HG02623 (cell line): ENCODE measurements at regions not wholly inside any gene's neighbourhood (a gene's known extent, or its start where the extent isn't known, plus 50 kb on each side); places are given as distances from the start of the nearest gene placed in this dataset.

Experiments used
- ATAC-seq: cut with Tn5 transposase; IDR thresholded peaks from one replicate; pipeline ENCODE4 v1.9.1; 2021; ENCODE audit warnings: moderate library complexity; ENCODE audit not compliant: unreplicated experiment

DNA sequence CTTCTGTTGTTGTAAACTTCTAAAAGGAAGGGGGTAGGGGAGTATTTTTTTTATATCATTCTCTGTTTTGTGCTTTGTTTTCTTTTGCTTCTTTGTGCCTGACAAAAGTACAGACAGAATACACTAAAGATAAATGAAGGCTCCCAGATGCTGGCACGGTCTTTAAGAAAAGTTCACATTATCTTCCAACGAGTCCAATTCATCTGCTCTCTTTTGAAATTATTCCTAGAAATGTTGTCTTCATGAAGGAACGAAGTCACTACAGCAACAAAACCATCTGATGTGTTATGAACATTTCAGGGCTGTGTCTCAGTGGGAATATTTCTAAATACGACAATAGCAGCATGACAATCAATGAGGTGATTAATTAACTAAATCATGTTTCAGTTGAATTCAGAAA, 813.8 kb upstream of the HTR2C start:
- no peak for ATAC-seq

DNA sequence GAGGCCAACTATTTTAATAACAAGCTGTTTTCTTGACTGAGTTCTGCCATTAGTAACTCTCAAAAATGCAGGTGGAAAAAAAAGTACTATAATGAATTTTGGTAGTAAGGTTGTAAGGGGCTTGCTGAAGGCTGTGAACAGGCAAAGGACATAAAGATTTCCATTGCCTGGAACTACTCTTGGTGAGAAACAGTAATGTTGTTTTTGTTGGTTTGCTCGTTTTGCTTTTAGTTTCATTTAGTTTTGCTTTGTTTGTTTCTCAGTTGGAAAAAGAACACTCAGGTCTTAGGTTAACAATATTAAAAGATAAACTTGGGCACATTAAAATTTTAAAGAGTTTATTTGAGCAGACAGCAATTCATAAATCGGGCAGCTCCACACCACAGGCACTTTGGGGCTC, 824.5 kb upstream of the HTR2C start:
- ATAC-seq, result no peak

GRCh38 chrX:113747274-113747973, 836.5 kb upstream of the HTR2C start:
- peak; percentile 42 for ATAC-seq

DNA sequence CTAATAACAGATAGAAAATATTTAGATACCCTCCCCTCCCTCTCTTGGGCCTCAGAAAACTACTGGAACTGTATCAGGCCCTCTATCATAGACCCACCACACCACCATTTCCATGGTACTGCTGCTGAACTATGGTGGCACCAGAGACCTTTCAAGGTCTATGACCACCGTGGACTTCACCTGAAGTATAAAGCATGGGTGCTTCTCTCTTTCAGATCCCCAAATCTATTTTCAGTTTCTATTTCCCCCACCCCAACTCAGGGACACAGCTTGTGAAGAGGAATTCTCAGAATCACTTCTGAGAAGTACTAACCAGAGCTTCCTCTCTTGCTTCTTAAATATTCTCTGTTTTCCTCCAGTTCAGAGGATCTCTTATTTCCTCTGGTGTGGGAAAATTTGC, 840.8 kb upstream of the HTR2C start:
- ATAC-seq, result peak; percentile 57

DNA sequence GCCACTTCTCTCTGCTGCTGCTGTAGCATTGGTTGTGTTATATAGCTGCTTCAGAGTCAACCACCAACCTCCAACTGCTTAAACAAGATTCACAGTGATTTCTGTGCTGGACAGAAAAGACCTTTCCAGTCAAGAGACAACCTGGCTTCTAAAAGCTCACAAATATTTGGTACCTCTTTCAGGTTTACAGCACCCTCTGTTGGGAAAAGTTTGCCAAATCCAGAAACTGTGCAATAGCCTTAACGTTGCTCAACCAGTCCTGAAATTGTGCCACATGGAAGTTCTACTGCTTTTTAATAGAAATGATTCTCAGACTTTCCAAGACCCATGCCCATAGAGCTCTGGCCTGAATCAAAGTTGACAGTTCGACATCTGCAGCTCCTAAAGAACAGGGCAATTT, 842.1 kb upstream of the HTR2C start:
- ATAC-seq, result no peak

DNA sequence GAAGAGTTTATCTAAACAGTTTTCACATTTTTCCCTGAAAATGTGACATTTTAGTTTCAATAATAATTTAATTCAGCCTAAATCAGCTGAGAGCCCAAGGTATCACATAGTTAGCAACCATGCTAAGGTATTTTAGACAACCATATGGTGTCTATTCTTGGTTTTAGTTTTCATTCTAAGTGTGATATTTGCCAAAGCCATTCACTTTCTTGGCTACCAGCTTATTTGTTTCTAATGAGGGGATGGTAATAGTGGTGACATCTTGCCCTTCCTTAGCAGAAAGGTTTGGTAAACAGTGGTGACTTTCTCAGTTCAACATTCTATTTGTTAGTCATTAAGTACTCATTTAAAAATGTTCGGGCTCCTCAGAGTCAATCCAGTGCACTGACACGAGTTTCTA, 854.9 kb upstream of the HTR2C start:
- no peak for ATAC-seq

GRCh38 chrX:113726898-113727297, 857.0 kb upstream of the HTR2C start:
- no peak for ATAC-seq

DNA sequence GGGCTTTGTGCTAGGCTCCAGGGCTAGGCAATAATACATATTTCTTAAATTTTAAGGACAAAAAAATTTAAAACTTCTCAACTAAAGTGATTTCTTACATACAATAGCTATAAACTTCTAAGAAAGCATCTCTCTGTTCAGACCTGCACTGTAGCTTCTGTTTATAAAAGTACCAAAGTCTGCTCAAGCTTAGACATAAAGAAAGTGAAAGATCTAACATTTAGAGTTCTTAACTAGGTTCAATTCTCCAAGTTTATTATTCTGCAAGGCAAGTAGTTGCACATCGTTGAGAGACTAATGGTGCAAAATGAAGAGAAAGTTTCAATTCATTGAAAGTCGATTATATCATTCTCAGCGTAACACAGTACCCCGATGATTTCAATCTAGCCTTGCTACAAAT, 857.4 kb upstream of the HTR2C start:
- no peak for ATAC-seq

- no peak for ATAC-seq
These were observed 857.9 kb upstream of the HTR2C start for GRCh38 chrX:113726009-113726408.

DNA sequence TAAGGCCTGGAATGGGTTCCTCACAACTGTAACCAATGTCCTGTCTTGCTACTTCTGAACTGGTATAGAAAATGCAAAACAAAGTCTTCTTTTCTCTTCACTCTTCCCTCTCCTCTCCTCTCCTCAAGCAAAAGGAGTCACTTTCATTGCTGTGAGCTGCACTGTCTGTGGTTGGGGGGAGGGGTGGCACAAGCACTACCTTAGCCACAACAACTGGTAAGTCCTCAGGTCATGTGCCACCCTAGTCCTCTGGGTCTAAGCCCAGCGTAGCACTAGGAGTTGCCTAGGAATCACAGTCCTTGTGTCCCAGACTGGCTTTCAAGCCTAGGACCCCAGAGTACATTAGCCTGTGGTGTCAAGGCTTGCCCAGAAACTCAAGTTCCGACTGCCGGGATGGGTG, 859.3 kb upstream of the AMOT start:
- no peak for ATAC-seq

DNA sequence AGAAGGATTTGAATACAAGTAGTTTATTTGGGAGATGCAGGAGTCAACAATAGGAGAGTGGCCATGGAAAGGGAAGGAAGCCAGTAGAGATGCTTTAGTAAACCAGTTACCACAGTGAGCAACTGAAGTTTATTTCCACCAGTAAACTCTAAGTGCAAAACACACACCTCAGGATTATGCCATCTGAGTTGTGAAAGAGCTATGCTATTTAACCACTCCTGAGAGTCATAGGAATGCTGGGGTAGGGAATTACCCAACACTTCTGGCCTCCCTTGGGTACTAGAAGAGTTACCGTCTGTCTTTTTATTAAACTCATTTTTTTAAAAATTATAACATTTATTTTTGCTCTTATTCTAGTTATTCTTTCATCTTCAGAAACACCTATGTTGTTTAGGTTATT, 834.6 kb upstream of the AMOT start:
- no peak for ATAC-seq

DNA sequence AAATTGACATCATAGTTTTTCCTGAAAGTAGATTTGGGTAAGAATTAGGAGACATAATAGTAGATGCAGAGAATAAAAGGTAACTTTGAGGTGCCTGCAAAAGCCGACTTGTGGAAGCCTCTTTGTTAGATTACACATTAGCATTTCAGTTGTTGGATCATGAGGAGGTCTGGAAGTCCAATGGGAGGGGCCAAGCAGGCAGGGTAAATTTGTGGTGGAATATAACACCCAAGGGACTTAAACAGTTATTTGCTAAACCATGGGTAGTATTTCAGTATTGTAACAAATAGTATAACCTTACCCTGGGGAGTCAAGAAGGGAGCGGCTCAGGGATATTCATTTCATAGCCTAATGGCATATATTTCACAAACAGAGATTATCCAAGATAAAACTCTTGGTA, 810.7 kb upstream of the AMOT start:
- ATAC-seq, result no peak

DNA sequence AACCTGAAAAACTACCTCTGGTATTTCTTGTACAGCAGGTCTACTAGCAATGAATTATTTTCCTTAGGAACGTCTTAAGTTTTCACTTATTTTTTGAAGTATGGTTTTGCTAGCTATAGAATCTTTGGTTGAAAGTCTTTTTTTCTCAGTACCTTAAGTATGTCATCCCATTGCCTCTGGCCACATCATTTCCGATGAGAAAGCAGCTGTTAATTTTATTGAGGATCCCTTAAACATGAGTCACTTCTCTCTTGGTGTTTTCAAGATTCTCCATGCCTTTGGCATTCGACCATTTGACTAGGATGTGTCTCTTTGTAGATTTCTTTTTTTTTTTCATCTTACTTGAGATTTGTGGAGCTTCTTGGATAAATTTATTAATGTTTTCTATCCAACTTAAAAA, 803.8 kb upstream of the AMOT start:
- no peak for ATAC-seq

DNA sequence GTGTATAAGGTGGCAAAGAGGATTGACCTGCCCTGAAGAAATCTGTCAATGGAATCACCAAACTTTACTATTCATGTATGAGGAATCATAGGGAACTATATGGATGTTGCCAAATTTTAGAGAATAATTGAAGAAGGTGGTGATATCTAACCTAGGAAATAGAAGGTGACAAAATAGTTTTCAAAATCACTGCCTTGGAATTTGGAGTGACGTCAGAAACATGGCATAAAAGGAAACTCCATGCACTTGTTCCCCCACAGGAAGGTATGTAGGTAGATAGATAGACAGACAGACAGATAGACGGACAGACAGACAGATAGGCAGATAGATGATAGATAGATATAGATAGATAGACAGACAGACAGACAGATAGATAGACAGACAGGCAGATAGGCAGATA, 793.9 kb upstream of the AMOT start:
- ATAC-seq, result no peak

DNA sequence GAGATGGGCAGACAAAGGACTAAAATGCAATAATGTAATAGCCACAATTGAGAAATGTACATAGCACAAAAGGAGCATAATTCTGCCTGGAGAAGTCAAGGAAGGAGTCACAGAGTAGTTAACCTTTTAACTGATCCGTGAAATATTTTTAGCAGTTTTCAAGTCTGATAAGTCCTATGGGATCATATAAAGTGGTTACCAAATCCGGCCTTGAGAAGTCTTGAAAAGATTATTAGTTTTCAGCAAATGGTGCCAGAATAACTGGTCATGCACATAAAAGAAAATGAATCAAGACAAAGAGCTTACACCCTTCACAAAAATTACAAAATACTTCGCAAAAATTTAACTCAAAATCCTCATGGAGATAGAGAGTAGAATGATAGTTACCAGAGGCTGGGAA, 788.7 kb upstream of the AMOT start:
- no peak for ATAC-seq

GRCh38 chrX:113594123-113594841, 753.7 kb upstream of the AMOT start:
- ATAC-seq, result no peak

DNA sequence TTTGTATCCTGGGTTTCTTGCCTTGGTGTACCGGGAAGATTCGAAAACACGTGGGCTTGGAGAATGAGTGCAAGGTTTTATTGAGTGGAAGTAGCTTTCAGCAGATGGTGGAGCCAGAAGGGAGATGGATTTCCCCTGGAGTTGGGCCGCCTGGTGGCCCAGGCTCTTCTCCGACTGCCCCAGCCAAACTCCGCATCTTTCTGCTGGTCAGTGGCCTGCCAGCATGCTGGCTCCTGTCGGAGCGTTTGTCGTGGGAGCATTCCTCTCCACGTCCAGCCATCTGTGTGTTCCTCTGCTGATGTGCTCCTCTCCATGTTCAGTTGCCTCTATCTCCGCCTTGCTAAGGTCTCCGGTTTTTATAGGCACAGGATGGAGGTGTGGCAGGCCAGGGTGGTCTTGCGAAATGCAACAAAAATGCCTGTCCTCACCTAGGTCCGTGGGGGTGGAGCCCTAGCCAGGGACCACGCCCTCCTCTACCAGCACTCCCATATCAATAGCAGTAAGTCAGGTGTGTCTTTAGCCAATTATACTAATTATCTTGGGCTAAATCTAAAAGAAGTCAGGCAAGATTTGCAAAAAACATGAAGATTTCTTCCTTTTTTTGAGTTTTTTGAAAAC, 745.8 kb upstream of the AMOT start:
- no peak for ATAC-seq

GRCh38 chrX:113580486-113580885, 739.9 kb upstream of the AMOT start:
- no peak for ATAC-seq

DNA sequence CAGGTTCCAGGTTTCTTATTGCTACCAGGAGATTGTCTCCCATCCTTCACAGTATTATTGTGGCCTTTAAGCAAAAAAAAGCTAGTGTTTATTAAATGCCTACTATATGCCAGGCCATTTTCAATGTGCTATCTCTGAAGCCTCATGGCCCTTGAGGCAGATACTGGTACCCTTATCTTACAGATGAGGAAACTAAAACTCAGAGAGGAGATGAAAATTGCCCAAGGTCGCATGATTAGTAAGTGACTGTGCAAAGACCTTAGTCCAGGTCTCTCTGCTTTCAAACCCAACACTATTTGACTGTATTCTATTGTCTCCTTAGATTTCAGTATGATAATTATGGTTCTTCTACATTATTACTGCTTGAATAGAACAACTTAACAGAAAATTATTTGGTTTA, 717.9 kb upstream of the AMOT start:
- ATAC-seq, result no peak

- ATAC-seq, result no peak
These were observed 711.3 kb upstream of the AMOT start for GRCh38 chrX:113551919-113552318.

GRCh38 chrX:113548308-113549015, 707.8 kb upstream of the AMOT start:
- ATAC-seq, result no peak

DNA sequence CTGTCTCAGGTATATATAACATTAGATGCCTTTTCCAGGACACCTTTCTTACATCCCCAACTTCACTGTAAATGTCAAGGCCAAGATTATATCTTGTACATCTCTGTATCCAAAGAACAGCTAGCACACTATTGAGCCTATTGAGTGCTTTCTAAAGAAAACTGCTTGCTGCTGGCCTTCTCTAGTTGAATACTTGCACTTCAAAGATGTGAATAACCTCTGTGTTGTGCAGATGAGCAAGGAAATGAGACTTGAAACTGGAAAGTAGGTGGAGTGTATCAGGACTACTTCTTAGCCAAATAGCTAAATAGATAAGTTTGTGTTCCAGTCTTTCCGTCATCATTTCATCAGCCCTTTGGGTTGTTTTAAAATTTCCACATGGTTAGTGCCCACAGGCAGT, 704.4 kb upstream of the AMOT start:
- no peak for ATAC-seq
